SIG-M5 (cell line): ENCODE measurements at regions not wholly inside any gene's neighbourhood (a gene's known extent, or its start where the extent isn't known, plus 50 kb on each side); places are given as distances from the start of the nearest gene placed in this dataset.
"Not testable (repeated sequence)": the region's sequence is repeated elsewhere in the genome, so short reads cannot be mapped to it uniquely, and the experiment has no call there.

Experiments
- DNase-seq: peaks from one replicate; lab custom pipeline; 2025; lab: John Stamatoyannopoulos, UW

GRCh38 chr2:67195327-67195726, 201.8 kb upstream of the ETAA1 start:
- DNase-seq, result not testable (repeated sequence)

GRCh38 chr2:67201521-67201920, 195.6 kb upstream of the ETAA1 start:
- DNase-seq, result no peak

- DNase-seq, result no peak
Measured at GRCh38 chr2:67204349-67204748, 192.8 kb upstream of the ETAA1 start.

- DNase-seq, result no peak
Measured at GRCh38 chr2:67208887-67209500, 188.1 kb upstream of the ETAA1 start.

GRCh38 chr2:67210430-67210829, 186.7 kb upstream of the ETAA1 start:
- no peak for DNase-seq

GRCh38 chr2:67212203-67212602, 184.9 kb upstream of the ETAA1 start:
- no peak for DNase-seq

- DNase-seq, result no peak
Measured at GRCh38 chr2:67213270-67213670, 183.9 kb upstream of the ETAA1 start.

- DNase-seq, result no peak
Measured at GRCh38 chr2:67213677-67214402, 183.3 kb upstream of the ETAA1 start.

- DNase-seq, result no peak
Measured at GRCh38 chr2:67214585-67215185, 182.4 kb upstream of the ETAA1 start.

- DNase-seq, result no peak
Measured at GRCh38 chr2:67215214-67216055, 181.7 kb upstream of the ETAA1 start.

- no peak for DNase-seq
Measured at GRCh38 chr2:67216103-67216502, 181.0 kb upstream of the ETAA1 start.

- DNase-seq, result no peak
Measured at GRCh38 chr2:67216881-67217280, 180.3 kb upstream of the ETAA1 start.

GRCh38 chr2:67217398-67217797, 179.7 kb upstream of the ETAA1 start:
- DNase-seq, result no peak

- DNase-seq, result no peak
Measured at GRCh38 chr2:67218056-67218455, 179.1 kb upstream of the ETAA1 start.

- no peak for DNase-seq
Measured at GRCh38 chr2:67219651-67220050, 177.5 kb upstream of the ETAA1 start.

- DNase-seq, result no peak
Measured at GRCh38 chr2:67221266-67221665, 175.9 kb upstream of the ETAA1 start.

- DNase-seq, result no peak
Measured at GRCh38 chr2:67225287-67225973, 171.7 kb upstream of the ETAA1 start.

GRCh38 chr2:67229706-67230105, 167.4 kb upstream of the ETAA1 start:
- DNase-seq, result no peak

GRCh38 chr2:67232936-67233335, 164.2 kb upstream of the ETAA1 start:
- DNase-seq, result no peak

GRCh38 chr2:67234440-67234839, 162.7 kb upstream of the ETAA1 start:
- no peak for DNase-seq

GRCh38 chr2:67237288-67237687, 159.8 kb upstream of the ETAA1 start:
- DNase-seq, result no peak

GRCh38 chr2:67240507-67240906, 156.6 kb upstream of the ETAA1 start:
- DNase-seq, result no peak
